ENCODE measurements at regions not wholly inside any gene's neighbourhood (a gene's known extent, or its start where the extent isn't known, plus 50 kb on each side); places are given as distances from the start of the nearest gene placed in this dataset.

GRCh38 chr12:125683748-125684381, 618.6 kb downstream of the AACS start:
- Histone ChIP-seq H3K9ac (ENCODE audit: low read length) (no peak overlapping the region), H3K4me2 (ENCODE audit: low read length) (no peak overlapping the region), H3K36me3 (ENCODE audit: insufficient read depth, low read length) (no peaks in the 10 kb centered on the region), H3K9me2 (ENCODE audit: insufficient read depth, low read length) (no peaks in the 10 kb centered on the region), H3K79me2 (replicated peaks; ENCODE audit: insufficient read depth, low read length) (no peaks in the 10 kb centered on the region), H3K27me3 (ENCODE audit: insufficient read depth, low read depth, low read length) (peaks cover 13% of the 10 kb centered on the region), H3K9me3 (ENCODE audit: low read length) (no peaks in the 10 kb centered on the region), H2AFZ (ENCODE audit: low read depth, low read length) (no peak overlapping the region), H3F3A (ENCODE audit: insufficient read depth, low read length, poor library complexity, severe bottlenecking) (no peaks in the 10 kb centered on the region), H4K20me1 (ENCODE audit: insufficient read depth) (no peaks in the 10 kb centered on the region), H3K27ac (ENCODE audit: low read length) (no peak overlapping the region), H3K4me3 (ENCODE audit: low read length) (no peak overlapping the region)
- TF ChIP-seq EZH2 (IDR thresholded peaks at IDR 0.05; ENCODE audit: borderline replicate concordance, insufficient read depth, low read length, poor library complexity, severe bottlenecking) (no peak), SMC3 (conservative IDR thresholded peaks at IDR 0.05; ENCODE audit: poor library complexity) (peak; percentile 34), CTCF (IDR thresholded peaks at IDR 0.05; ENCODE audit: poor library complexity, severe bottlenecking) (peak; percentile 64)

GRCh38 chr12:125684968-125685790, 619.9 kb downstream of the AACS start:
- Histone ChIP-seq H3K36me3 (ENCODE audit: insufficient read depth, low read length) (no peaks in the 10 kb centered on the region), H3K79me2 (replicated peaks; ENCODE audit: insufficient read depth, low read length) (no peaks in the 10 kb centered on the region), H4K20me1 (ENCODE audit: insufficient read depth) (no peaks in the 10 kb centered on the region), H3K27me3 (ENCODE audit: insufficient read depth, low read depth, low read length) (peaks cover 13% of the 10 kb centered on the region), H3F3A (ENCODE audit: insufficient read depth, low read length, poor library complexity, severe bottlenecking) (no peaks in the 10 kb centered on the region), H3K4me3 (ENCODE audit: low read length) (no peak overlapping the region), H3K9me3 (ENCODE audit: low read length) (no peaks in the 10 kb centered on the region), H3K27ac (ENCODE audit: low read length) (no peak overlapping the region), H3K4me2 (ENCODE audit: low read length) (no peak overlapping the region), H3K9ac (ENCODE audit: low read length) (no peak overlapping the region), H3K9me2 (ENCODE audit: insufficient read depth, low read length) (no peaks in the 10 kb centered on the region), H2AFZ (ENCODE audit: low read depth, low read length) (no peak overlapping the region)
- TF ChIP-seq POLR2AphosphoS5 (IDR thresholded peaks at IDR 0.05) (no peak), CTCF (IDR thresholded peaks at IDR 0.05; ENCODE audit: poor library complexity, severe bottlenecking) (no peak), RAD21 (conservative IDR thresholded peaks at IDR 0.05) (no peak), EZH2 (IDR thresholded peaks at IDR 0.05; ENCODE audit: borderline replicate concordance, insufficient read depth, low read length, poor library complexity, severe bottlenecking) (no peak), MXI1 (conservative IDR thresholded peaks at IDR 0.05; ENCODE audit: poor library complexity, severe bottlenecking) (no peak), EP300 (conservative IDR thresholded peaks at IDR 0.05; ENCODE audit: poor library complexity, severe bottlenecking) (no peak), TAF1 (IDR thresholded peaks at IDR 0.05; ENCODE audit: low read depth) (no peak), REST (IDR thresholded peaks at IDR 0.05; ENCODE audit: borderline replicate concordance) (no peak)
